ENCODE measurements at regions not wholly inside any gene's neighbourhood (a gene's known extent, or its start where the extent isn't known, plus 50 kb on each side); places are given as distances from the start of the nearest gene placed in this dataset.

DNA sequence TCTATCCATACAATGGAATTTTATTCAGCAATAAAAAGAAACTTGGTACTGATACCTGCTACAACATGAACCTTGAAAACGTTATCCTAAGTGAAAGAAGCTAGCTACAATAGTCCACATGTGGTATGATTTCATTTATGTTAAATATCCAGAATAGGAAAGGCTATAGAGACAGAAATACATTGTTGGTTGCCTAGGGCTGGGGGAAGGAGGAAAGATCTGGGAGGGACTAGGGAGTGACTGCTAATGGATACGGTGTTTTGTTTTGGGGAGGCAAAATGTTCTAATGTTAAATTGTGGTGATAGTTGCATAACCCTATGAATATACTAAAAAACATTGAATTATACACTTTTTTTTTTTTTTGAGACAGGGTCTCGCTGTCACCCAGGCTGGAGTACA is 141.1 kb upstream of the ARX start (continued):
- no peak for TF ChIP-seq KAT2A (conservative IDR thresholded peaks at IDR 0.05; ENCODE audit: control insufficient read depth, low read depth, low read length)
- TF ChIP-seq BRCA1 (IDR thresholded peaks at IDR 0.05; ENCODE audit: low read depth, low read length): no peak
- TF ChIP-seq NFXL1 (IDR thresholded peaks at IDR 0.05; ENCODE audit: borderline replicate concordance): no peak
- TF ChIP-seq KLF5 (IDR thresholded peaks at IDR 0.05; ENCODE audit: partially characterized antibody): no peak
- no peak for TF ChIP-seq SREBF1 (IDR thresholded peaks at IDR 0.05; ENCODE audit: low read length)

DNA sequence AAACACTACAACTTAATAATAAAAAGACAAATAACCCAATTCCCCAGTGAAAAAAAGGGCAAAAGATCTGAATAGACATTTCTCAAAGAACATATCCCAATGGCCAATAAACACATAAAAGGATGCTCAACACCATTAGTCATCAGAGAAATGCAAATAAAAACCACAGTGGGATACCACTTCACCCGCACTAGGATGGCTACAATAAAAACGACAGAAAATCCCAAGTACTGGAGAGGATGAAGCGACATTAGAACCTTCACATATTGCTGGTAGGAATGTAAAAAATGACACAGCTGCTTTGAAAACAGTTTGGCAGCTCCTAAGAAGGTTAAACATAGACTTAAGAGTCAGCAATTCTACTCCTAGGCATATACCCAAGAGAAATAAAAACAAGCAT is 140.6 kb upstream of the ARX start:
- Histone ChIP-seq H3K36me3 (ENCODE audit: control insufficient read depth in 2 of 2, insufficient read depth in 2 of 2, low read length in 1 of 2) (no peaks in the 10 kb centered on the region), H3K9me3 (replicated peaks; ENCODE audit: control insufficient read depth, insufficient read depth, low read length) (no peaks in the 10 kb centered on the region), H3K79me2 (ENCODE audit: control insufficient read depth, insufficient read depth, low read length) (no peaks in the 10 kb centered on the region), H4K20me1 (ENCODE audit: control insufficient read depth, insufficient read depth) (no peaks in the 10 kb centered on the region), H3K4me3 (no peak overlapping the region), H3K27ac (ENCODE audit: control insufficient read depth, insufficient read depth) (no peak overlapping the region), H3K9ac (ENCODE audit: control insufficient read depth, insufficient read depth, low read length) (no peak overlapping the region), H2AFZ (ENCODE audit: control insufficient read depth, low read depth, low read length) (no peak overlapping the region), H3K4me1 (ENCODE audit: control insufficient read depth, insufficient read depth, low read length) (no peaks in the 10 kb centered on the region), H3K27me3 (replicated peaks in 1 of 2; ENCODE audit: control insufficient read depth in 2 of 2, insufficient read depth in 2 of 2, low read length in 1 of 2) (no peaks in the 10 kb centered on the region; a peak in 1 of 4 replicates), H3K4me2 (ENCODE audit: control insufficient read depth, insufficient read depth) (no peak overlapping the region)
- CTCF ChIA-PET: no interaction called here
- RAD21 ChIA-PET (ENCODE audit: unreplicated experiment): no interaction called here
- SMC1A ChIA-PET (ENCODE audit: uncharacterized antibody, unreplicated experiment): no interaction called here
- FAIRE-seq: no peak
- WGBS (ENCODE audit: insufficient coverage, insufficient replicate concordance, low lambda C conversion rate, missing lambda C conversion rate): 12% methylated on average over 3 of the region's 3 CpGs
- in situ Hi-C loops (cut with MboI) (no loop called here), intact Hi-C loops (cut with micrococcal nuclease; ENCODE audit: unreplicated experiment) (no loop called here)
- no peak for ATAC-seq
- no peak for DNase-seq (ENCODE audit: low read depth, low spot score)
- POLR2A ChIA-PET: no interaction called here
- TF ChIP-seq DPF2 (IDR thresholded peaks at IDR 0.05) (no peak), NR2C1 (IDR thresholded peaks at IDR 0.05) (no peak)
- BruUV-seq (replicated peaks): no TSS peak

DNA sequence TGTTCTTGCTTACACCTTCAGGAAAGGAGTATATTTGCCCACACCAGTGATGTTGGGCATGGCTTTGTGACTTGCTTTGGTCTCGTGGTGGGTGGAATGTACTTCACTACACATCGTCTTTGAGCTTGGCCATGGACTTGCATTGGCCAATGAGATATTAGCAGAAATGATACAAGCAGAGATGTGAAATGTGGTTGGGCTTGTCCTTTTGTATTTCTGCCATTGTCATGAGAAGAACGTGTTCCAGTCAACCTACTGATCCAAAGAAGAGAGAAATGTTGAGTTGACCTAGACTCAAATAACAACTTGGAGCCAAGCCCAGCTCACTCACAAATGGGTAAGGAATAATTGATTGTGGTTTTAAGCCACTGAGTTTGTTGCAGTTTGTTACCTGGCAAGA is 138.4 kb upstream of the ARX start:
- Histone ChIP-seq H2AFZ (ENCODE audit: control insufficient read depth, low read depth, low read length) (no peak overlapping the region), H4K20me1 (ENCODE audit: control insufficient read depth, insufficient read depth) (no peaks in the 10 kb centered on the region), H3K27ac (ENCODE audit: control insufficient read depth, insufficient read depth) (no peak overlapping the region), H3K79me2 (ENCODE audit: control insufficient read depth, insufficient read depth, low read length) (no peaks in the 10 kb centered on the region), H3K27me3 (replicated peaks in 1 of 2; ENCODE audit: control insufficient read depth in 2 of 2, insufficient read depth in 2 of 2, low read length in 1 of 2) (no peaks in the 10 kb centered on the region; a peak in 1 of 4 replicates), H3K36me3 (ENCODE audit: control insufficient read depth in 2 of 2, insufficient read depth in 2 of 2, low read length in 1 of 2) (no peaks in the 10 kb centered on the region), H3K4me1 (ENCODE audit: control insufficient read depth, insufficient read depth, low read length) (no peaks in the 10 kb centered on the region), H3K9me3 (replicated peaks; ENCODE audit: control insufficient read depth, insufficient read depth, low read length) (no peaks in the 10 kb centered on the region), H3K9ac (ENCODE audit: control insufficient read depth, insufficient read depth, low read length) (no peak overlapping the region), H3K4me2 (ENCODE audit: control insufficient read depth, insufficient read depth) (no peak overlapping the region), H3K4me3 (no peak overlapping the region)
- ChIA-PET CTCF (interaction anchor here (1.0 to 2.9 kb wide), 2 partner anchors 10 to 315 kb away, joined by 3 to 14 read pairs; no protein-coding TSS in a partner anchor), POLR2A (no interaction called here), RAD21 (ENCODE audit: unreplicated experiment) (no interaction called here), SMC1A (ENCODE audit: uncharacterized antibody, unreplicated experiment) (interaction anchor here (0.6 kb wide), 1 partner anchor 412 kb away, joined by 3 read pairs; no protein-coding TSS in a partner anchor)
- no TSS peak for BruUV-seq (replicated peaks)
- in situ Hi-C loops (cut with MboI): no loop called here
- intact Hi-C loops (cut with micrococcal nuclease; ENCODE audit: unreplicated experiment): no loop called here
- DNase-seq (ENCODE audit: low read depth, low spot score) (no peak), FAIRE-seq (no peak), ATAC-seq (no peak)
- TF ChIP-seq SUZ12 (IDR thresholded peaks at IDR 0.05; ENCODE audit: unreplicated experiment) (no peak), SMAD5 (IDR thresholded peaks at IDR 0.05; ENCODE audit: low read depth) (no peak), SREBF2 (IDR thresholded peaks at IDR 0.05; ENCODE audit: low read length) (no peak), SP1 (IDR thresholded peaks at IDR 0.05; ENCODE audit: low read depth, low read length) (no peak), HDAC2 (IDR thresholded peaks at IDR 0.05) (no peak), NRF1 (conservative IDR thresholded peaks at IDR 0.05; ENCODE audit: low read depth, low read length) (no peak), TCF3 (IDR thresholded peaks at IDR 0.05; ENCODE audit: borderline replicate concordance, insufficient read depth, low read depth, low read length) (no peak)
- TF ChIP-seq, protein P1, sequence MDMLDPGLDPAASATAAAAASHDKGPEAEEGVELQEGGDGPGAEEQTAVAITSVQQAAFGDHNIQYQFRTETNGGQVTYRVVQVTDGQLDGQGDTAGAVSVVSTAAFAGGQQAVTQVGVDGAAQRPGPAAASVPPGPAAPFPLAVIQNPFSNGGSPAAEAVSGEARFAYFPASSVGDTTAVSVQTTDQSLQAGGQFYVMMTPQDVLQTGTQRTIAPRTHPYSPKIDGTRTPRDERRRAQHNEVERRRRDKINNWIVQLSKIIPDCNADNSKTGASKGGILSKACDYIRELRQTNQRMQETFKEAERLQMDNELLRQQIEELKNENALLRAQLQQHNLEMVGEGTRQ (IDR thresholded peaks at IDR 0.05; ENCODE audit: borderline replicate concordance, low read depth, low read length): no peak
- TF ChIP-seq, protein P2, sequence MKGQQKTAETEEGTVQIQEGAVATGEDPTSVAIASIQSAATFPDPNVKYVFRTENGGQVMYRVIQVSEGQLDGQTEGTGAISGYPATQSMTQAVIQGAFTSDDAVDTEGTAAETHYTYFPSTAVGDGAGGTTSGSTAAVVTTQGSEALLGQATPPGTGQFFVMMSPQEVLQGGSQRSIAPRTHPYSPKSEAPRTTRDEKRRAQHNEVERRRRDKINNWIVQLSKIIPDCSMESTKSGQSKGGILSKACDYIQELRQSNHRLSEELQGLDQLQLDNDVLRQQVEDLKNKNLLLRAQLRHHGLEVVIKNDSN (IDR thresholded peaks at IDR 0.05; ENCODE audit: borderline replicate concordance, extremely low read length, insufficient read depth, low read depth, low read length): no peak
- WGBS (ENCODE audit: insufficient coverage, insufficient replicate concordance, low lambda C conversion rate, missing lambda C conversion rate): 7% methylated on average over 3 of the region's 3 CpGs
